Thyroid gland (tissue), 4 donors: ENCODE measurements at regions not wholly inside any gene's neighbourhood (a gene's known extent, or its start where the extent isn't known, plus 50 kb on each side); places are given as distances from the start of the nearest gene placed in this dataset.
"Not testable (repeated sequence)": the region's sequence is repeated elsewhere in the genome, so short reads cannot be mapped to it uniquely, and the experiment has no call there.

ENCODE experiments used
- DNase-seq, 2 donors: peaks; one replicate each; pipeline ENCODE4 v3.0.0-alpha.2; 2019
- H3K27ac ChIP-seq, 3 donors: fragments of 200-600 bp; sonication (generic); 1 replicate in 2 of 3; 2 replicates in 1 of 3; pipeline ENCODE4 v1.5.1; 2016 to 2019; ENCODE audit warnings: mild to moderate bottlenecking in 1 of 3, moderate library complexity in 1 of 3
- H3K27me3 ChIP-seq: fragments of 200-600 bp; sonication (generic); one replicate; pipeline ENCODE4 v1.5.1; 2019
- H3K36me3 ChIP-seq, 2 donors: fragments of 200-600 bp; sonication (generic); one replicate each; pipeline ENCODE4 v1.5.1; 2016 to 2019
- H3K4me1 ChIP-seq, 2 donors: fragments of 200-600 bp; sonication (generic); one replicate each; pipeline ENCODE4 v1.5.1; 2017 to 2019
- H3K4me3 ChIP-seq, 3 donors: fragments of 200-600 bp; sonication (generic); replicated peaks in 1 of 3; 1 replicate in 2 of 3; 2 replicates in 1 of 3; pipeline ENCODE4 v1.5.1; 2016; ENCODE audit warnings: mild to moderate bottlenecking in 1 of 3
- H3K9me3 ChIP-seq: fragments of 200-600 bp; sonication (generic); one replicate; pipeline ENCODE4 v1.5.1; 2017
- CTCF ChIP-seq, 6 experiments: fragments of 200-600 bp in 3 of 6; fragments of 450-650 bp in 3 of 6; sonication (generic) in 3 of 6; IDR thresholded peaks; one replicate each; pipeline ENCODE4 v1.5.1; 2016 to 2019; ENCODE audit warnings: antibody characterized with exemption in 6 of 6, mild to moderate bottlenecking in 2 of 6, inconsistent platforms in 1 of 6, moderate library complexity in 1 of 6
- POLR2A ChIP-seq, 2 donors: fragments of 450-650 bp; IDR thresholded peaks; one replicate each; pipeline ENCODE4 v1.6.1; 2017; ENCODE audit warnings: antibody characterized with exemption in 2 of 2, mild to moderate bottlenecking in 2 of 2, moderate library complexity in 1 of 2
- WGBS, 2 donors: methylation state at CpG; one replicate each; pipeline ENCODE4 v1.1.5; 2017; 5-methylcytosine and 5-hydroxymethylcytosine counted together
- intact Hi-C: fragments of 100-400 bp; cut with DNase I; formaldehyde crosslinking; loops from one replicate; pipeline ENCODE4 v1.15.1; 2023

DNA sequence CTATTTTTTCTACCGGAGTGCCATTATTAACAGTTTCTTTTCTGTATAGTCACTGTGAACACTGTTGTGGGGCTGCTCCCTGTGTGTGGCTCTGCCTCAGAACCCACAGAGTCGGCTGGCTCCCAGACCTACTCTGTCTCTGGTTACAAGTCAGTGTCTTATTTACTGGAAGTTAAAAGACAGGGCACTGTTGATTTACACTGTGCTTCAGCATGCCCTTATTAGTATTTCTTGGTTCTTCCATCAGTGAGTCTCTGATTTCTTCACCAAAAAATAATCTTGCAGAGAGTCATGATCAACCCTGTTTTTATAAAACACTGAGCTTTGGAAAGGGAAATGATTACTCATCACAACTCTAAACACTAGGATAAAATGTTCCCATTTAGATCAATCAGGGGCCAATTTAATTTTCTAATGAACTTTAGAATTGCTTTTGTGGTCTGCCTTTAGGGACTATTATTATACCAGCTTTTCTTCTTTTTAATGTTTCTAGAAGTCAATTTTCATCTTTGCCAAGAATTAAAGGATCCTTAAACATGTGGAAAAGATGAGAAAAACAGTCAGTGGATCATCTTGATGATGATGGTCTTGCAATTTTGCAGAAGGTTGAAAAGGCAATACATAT lies 92.6 kb downstream of the UTRN start:
- Histone ChIP-seq H3K36me3 (no peaks in the 10 kb centered on the region), H3K27ac (peak overlapping the region in 1 of 3 donors; percentile 48), H3K4me3 (no peak overlapping the region), H3K4me1 (peaks cover 20 to 39% of the 10 kb centered on the region in 2 donors), H3K27me3 (no peaks in the 10 kb centered on the region), H3K9me3 (no peaks in the 10 kb centered on the region)
- no peak for TF ChIP-seq POLR2A (IDR thresholded peaks at IDR 0.05)
- no peak for TF ChIP-seq CTCF (IDR thresholded peaks at IDR 0.05)
- 46 to 62% methylated on average over 2 of the region's 2 CpGs for WGBS, 2 donors
- no peak for DNase-seq
- intact Hi-C loops, result no loop called here

- peak overlapping the region in 1 of 3 donors; percentile 10 for H3K27ac ChIP-seq
- TF ChIP-seq POLR2A (IDR thresholded peaks at IDR 0.05) (no peak), CTCF (IDR thresholded peaks at IDR 0.05) (no peak)
- DNase-seq, result no peak
- 66 to 71% methylated on average over 4 of the region's 4 CpGs for WGBS, 2 donors
- H3K4me1 ChIP-seq, result peaks cover 20 to 39% of the 10 kb centered on the region in 2 donors
- intact Hi-C loops, result no loop called here
- no peaks in the 10 kb centered on the region for H3K9me3 ChIP-seq
- H3K36me3 ChIP-seq, result no peaks in the 10 kb centered on the region
- H3K4me3 ChIP-seq, result no peak overlapping the region
- no peaks in the 10 kb centered on the region for H3K27me3 ChIP-seq
These were observed 93.3 kb downstream of the UTRN start for GRCh38 chr6:144378437-144378836.

GRCh38 chr6:144379356-144379755 lies 94.2 kb downstream of the UTRN start:
- WGBS, 2 donors, result 73 to 84% methylated on average over 7 of the region's 7 CpGs

DNA sequence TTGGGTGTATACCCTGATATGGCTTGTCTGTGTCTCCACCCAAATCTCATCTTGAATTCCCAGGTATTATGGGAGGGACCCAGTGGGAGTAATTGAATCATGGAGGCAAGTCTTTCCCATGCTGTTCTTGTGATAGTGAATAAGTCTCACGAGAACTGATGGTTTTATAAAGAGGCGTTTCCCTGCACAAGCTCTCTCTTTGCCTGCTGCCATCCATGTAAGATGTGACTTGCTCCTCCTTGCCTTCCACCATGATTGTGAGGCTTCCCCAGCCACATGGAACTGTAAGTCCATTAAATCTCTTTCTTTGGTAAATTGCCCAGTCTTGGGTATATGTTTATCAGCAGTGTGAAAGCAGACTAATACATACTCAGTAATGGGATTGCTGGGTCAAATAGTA lies 96.4 kb downstream of the UTRN start:
- DNase-seq, intact Hi-C loops, H3K9me3 ChIP-seq, H3K27me3 ChIP-seq, H3K36me3 ChIP-seq, H3K4me3 ChIP-seq, H3K27ac ChIP-seq: not testable (repeated sequence)
- peaks cover 15 to 33% of the 10 kb centered on the region in 2 donors for H3K4me1 ChIP-seq
- WGBS, 2 donors, result 97 to 98% methylated on average over 2 of the region's 2 CpGs

More at GRCh38 chr6:144379356-144379755, 94.2 kb downstream of the UTRN start:
- intact Hi-C loops, result no loop called here
- H3K27ac ChIP-seq, result peak overlapping the region in 2 of 3 donors; percentile 10 to 24
- H3K36me3 ChIP-seq, result no peaks in the 10 kb centered on the region
- no peaks in the 10 kb centered on the region for H3K27me3 ChIP-seq
- H3K4me3 ChIP-seq, result no peak overlapping the region
- peak; percentile 14 to 22 for DNase-seq
- TF ChIP-seq CTCF (IDR thresholded peaks at IDR 0.05), result no peak
- H3K9me3 ChIP-seq, result no peaks in the 10 kb centered on the region
- peaks cover 20 to 39% of the 10 kb centered on the region in 2 donors for H3K4me1 ChIP-seq

DNA sequence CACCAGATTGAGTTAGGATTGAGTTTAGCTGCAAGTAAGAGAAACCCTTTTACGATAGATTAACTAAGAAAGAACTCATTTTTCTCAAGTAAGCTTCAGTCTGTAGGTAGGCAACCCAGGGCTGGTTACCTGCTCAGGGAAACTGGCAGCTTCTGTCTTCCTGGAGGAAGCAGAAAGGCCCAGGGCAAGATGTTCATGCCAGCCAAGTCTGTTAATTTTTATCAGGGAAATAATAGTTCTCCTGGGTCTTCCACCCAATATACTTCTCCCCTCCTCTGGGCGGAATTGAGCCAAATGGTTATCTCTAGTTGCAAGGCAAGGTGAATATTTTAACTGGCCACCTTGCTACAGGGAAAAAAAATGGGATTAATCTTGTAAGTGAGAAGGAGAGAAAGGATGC lies 98.2 kb downstream of the UTRN start:
- WGBS, 2 donors, result 95 to 98% methylated on average over 2 of the region's 2 CpGs

More for the DNA sequence above, 98.2 kb downstream of the UTRN start:
- H3K27ac ChIP-seq, result no peak overlapping the region
- no peak for DNase-seq
- H3K9me3 ChIP-seq, result no peaks in the 10 kb centered on the region
- no peaks in the 10 kb centered on the region for H3K36me3 ChIP-seq
- H3K4me3 ChIP-seq, result no peak overlapping the region
- intact Hi-C loops, result no loop called here
- H3K27me3 ChIP-seq, result no peaks in the 10 kb centered on the region
- TF ChIP-seq CTCF (IDR thresholded peaks at IDR 0.05), result no peak
- TF ChIP-seq POLR2A (IDR thresholded peaks at IDR 0.05), result no peak
- peaks cover 9 to 26% of the 10 kb centered on the region in 2 donors for H3K4me1 ChIP-seq
